OCI-LY1 (cell line): ENCODE measurements at regions not wholly inside any gene's neighbourhood (a gene's known extent, or its start where the extent isn't known, plus 50 kb on each side); places are given as distances from the start of the nearest gene placed in this dataset.

ENCODE experiments used
- CTCF ChIP-seq: fragments of 200-600 bp; sonication (generic), shearing (Covaris generic); IDR thresholded peaks from 2 replicates; pipeline ENCODE4 v1.5.1; 2017; ENCODE audit warnings: mild to moderate bottlenecking, antibody characterized with exemption, low read length, moderate library complexity, mixed read lengths
- EZH2 ChIP-seq: fragments of 200-600 bp; sonication (generic), shearing (Covaris generic); IDR thresholded peaks from 2 replicates; pipeline ENCODE4 v1.8.0; 2017; ENCODE audit warnings: borderline replicate concordance, mixed run types, mild to moderate bottlenecking, antibody characterized with exemption, low read length, moderate library complexity, mixed read lengths

DNA sequence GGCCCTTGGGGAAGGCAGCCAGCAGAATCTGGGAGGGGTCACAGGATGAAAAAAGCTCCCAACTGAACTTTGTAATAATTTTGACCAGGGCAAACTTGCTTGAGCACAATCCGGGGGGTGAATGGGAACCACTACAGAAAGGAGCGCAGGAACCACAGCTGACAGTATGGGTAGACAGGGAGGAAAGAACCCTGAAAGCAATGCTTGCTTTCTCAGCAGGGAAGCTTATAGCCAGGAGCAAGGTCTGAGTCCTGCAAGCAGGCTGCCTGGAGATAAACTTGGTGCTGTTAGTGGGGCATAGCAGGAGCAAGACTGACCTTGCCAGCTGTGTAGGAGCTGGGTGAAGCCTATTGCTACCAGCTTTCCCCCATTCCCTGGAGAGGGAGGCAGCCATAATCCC is 195.2 kb downstream of the MTCL1 start:
- TF ChIP-seq CTCF = no peak
- no peak for TF ChIP-seq EZH2
